Effector CD8-positive, alpha-beta T cell (primary cell): ENCODE measurements at regions not wholly inside any gene's neighbourhood (a gene's known extent, or its start where the extent isn't known, plus 50 kb on each side); places are given as distances from the start of the nearest gene placed in this dataset.

Experiments used
- DNase-seq: peaks from one replicate; lab custom pipeline; 2025; lab: John Stamatoyannopoulos, UW

DNA sequence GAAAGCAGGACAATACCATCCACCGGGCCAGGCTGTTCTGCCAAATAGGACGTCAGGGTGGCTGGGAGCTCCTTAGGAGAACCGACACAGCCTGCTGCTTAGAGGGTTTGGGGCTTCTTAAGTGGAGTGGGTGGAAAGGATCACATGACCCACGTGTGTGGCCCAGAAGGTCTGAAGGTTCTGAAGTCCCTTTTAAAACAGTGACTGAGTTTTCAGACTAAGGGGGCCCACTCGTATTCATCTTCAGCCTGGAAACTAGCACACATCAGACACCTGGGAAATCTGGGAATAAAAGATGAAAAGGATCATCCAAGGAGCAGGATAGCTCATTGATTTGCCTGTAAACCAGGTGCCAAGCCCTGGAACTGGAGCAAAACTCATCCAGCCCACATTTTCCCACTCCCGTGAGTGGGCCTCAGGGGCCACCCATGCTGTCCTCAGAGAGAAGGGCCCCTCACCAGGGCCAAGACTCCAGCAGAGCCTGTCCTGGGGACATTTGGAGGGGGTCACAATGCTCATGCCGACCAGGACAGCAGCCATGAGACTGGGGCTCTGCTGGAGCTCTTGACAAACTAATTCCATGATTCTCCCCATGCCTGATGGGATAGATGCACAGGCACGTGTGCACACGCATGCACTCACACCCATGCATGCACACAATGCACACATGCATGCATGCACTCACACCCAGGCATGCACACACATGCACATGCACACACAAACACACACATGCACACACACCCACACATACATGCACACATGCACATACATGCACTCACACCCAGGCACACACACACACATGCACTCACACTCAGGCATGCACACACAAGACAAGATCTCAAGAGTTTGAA, 168.8 kb upstream of the PPP2R2D start:
- no peak for DNase-seq

- DNase-seq = no peak
These were observed 168.1 kb upstream of the PPP2R2D start for GRCh38 chr10:131732631-131733127.

DNA sequence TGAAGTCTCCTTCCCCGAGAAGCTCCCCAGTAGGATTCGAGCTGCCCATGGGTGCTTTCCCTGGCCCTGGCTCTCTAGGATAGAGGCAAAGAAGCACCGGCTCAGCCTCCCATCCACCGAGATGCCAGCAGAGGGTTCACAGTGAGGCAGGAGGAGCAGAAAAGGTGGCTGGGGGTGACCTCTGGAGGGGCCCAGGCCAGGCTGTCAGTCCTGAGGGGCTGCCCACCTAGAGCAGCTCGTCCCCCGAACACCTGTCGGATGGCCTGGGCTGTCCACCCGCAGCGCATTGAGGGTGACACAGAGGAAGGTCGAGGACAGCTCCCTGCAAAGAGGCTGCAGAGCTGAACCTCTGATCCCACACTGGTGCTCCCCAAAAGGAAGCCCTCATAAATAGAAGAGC, 167.2 kb upstream of the PPP2R2D start:
- no peak for DNase-seq

DNA sequence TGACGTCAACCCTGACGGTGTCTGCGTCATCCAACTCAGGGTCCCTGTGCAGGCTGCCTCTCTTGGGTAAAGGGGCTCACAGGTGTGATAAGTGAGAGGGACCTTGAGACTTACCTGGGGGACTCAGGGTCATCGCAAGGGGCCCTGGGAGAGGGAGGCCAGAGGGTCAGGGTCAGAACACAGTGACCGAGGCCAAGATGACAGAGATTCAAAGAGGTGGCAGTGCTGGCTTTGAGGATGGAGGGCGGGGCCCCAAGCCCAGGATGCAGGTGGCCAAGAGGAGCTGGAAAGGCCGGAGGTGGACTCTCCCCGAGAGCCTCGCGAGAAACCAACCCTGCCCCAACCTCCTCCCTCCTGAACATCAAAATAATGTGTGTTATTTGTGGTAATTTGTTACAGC, 165.2 kb upstream of the PPP2R2D start:
- no peak for DNase-seq

GRCh38 chr10:131736321-131736980, 164.4 kb upstream of the PPP2R2D start:
- DNase-seq = no peak

GRCh38 chr10:131737543-131738395, 163.0 kb upstream of the PPP2R2D start:
- no peak for DNase-seq

- no peak for DNase-seq
These were observed 162.4 kb upstream of the PPP2R2D start for GRCh38 chr10:131738396-131738735.

- no peak for DNase-seq
These were observed 161.6 kb upstream of the PPP2R2D start for GRCh38 chr10:131739206-131739605.

DNA sequence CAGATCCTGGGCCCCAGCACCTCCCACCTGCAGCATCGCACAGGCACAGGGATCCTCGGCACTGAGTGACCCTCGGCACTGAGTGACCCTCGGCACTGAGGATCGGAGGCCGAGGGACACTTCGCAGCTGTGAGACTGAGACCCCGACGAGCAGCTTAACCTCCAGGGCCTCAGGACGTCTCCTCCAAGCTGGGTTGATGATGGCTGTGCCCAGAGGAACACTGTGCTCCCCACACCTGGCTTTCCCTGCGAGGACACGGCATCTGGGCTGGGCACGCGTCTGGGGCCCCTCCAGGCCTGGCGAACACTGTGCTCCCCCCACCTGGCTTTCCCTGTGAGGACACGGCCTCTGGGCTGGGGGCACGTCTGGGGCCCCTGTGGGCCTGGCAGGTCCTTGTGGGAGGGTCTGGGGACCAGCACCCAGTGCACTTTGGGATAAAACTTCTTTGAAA, 158.3 kb upstream of the PPP2R2D start:
- DNase-seq = no peak

DNA sequence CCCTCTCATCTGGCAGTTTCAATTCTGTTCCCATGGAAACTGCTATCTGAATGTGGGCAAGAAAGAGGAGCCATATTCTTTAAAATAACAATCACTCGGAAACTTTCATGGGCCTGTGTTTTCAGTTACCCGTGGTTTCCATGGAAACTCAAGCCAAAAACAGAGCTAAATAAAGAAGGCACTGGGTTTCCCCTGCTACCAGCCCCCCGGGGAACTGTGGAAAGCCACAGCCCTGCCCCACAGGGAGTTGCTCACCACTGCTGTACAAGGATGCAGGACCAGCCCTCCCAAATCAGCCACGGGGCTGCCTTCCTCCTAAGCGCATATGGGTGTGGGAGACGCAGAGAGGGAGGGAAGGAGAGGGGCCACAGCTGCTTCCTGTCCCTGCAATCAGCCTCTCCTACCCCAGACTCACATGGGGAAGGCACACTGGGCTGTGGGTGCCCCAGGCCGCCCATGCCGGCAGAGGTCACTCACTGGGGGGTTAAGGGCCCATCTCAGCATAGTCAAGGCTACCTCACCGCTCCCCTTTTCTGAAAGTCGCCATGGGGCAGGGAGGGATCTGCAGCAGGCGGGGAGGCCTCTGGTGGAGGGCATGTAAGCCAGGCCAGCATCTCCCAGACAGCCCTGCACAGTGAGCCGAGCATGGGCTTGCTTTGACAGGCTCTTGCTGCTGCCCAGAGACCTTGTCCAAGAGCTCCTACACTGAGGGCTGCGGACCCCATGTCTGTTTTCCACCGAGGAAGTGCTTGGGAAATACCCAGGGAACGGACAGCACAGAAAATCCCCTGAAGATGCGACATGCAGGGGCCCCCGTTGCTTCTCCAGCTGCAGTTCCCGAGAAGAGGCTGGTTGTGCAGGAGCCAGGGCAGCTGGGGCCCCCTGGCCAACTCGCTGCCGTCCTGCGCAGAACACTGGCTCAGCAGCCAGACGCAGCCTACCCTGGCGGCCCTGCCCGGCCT, 157.3 kb upstream of the PPP2R2D start:
- DNase-seq = no peak

DNA sequence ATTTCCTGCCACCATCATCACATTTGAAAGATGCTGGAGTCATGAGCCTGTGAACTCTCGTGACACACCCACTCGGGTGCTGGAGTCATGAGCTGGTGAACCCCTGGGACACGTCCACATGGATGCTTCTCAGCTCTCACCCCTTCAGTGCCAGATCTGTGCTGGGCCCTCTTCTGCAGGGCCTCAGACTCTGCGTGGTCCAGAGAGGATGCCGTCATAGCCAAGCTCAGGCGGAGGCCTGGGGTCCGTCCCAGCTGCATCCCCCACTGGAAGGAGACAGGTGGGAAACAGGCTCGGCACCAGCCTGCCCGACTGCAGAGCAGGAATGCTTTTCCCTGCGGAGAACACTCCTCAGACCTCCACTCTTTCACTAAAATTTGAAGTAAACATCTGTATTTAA, 156.5 kb upstream of the PPP2R2D start:
- DNase-seq = no peak

- DNase-seq = no peak
These were observed 155.2 kb upstream of the PPP2R2D start for GRCh38 chr10:131745591-131745990.

DNA sequence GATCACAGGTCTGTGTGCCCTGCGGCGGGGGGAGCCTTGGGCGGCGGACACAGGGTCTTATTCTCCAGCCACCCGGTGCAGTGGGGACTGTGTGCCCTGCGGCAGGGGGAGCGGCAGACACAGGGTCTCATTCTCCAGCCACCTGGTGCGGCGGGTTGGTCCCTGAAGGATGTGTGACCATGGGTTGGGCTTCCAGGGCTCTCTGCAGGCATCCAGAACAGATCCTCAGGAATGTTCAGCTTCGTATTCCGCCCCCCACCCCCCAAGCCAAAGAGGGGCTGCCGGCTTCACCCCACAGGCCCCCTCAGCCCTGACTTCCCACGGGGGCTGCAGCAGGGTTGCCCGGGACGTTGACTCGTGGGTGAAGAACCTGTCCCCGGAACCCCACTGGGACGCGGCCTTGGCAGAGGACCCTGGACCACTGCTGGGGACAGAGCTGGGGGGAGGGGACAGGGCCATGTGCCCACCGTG, 154.5 kb upstream of the PPP2R2D start:
- DNase-seq = no peak

- DNase-seq = no peak
These were observed 154.0 kb upstream of the PPP2R2D start for GRCh38 chr10:131746785-131747184.

- DNase-seq = no peak
These were observed 153.6 kb upstream of the PPP2R2D start for GRCh38 chr10:131747251-131747650.

- no peak for DNase-seq
These were observed 153.0 kb upstream of the PPP2R2D start for GRCh38 chr10:131747791-131748190.

GRCh38 chr10:131748191-131748590, 152.6 kb upstream of the PPP2R2D start:
- no peak for DNase-seq

- DNase-seq = no peak
These were observed 151.7 kb upstream of the PPP2R2D start for GRCh38 chr10:131748831-131749766.

DNA sequence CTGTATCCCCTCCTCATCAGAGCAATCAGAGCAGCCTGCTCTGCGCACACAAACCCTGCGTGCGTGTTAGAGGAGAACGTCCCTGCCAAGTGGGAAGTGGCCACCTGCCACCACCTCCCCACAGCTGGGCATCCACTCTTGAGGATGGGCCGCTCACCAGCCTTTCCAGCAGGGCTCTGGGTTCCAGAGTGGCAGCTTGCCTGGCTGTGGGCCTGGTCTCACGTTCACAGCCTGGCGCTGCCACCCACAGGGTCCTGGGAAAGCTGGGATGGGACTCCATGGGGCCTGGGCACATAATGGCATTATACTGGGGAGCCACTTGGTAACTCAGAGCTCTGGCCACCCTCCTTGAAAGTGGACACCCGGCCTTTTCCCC, 151.1 kb upstream of the PPP2R2D start:
- DNase-seq = no peak
